Stomach smooth muscle (tissue), 2 donors: ENCODE measurements at regions not wholly inside any gene's neighbourhood (a gene's known extent, or its start where the extent isn't known, plus 50 kb on each side); places are given as distances from the start of the nearest gene placed in this dataset.
"Not testable (repeated sequence)": the region's sequence is repeated elsewhere in the genome, so short reads cannot be mapped to it uniquely, and the experiment has no call there.

Experiments used
- H3K27ac ChIP-seq: one replicate; pipeline ENCODE4 v1.7.0; 2013; ENCODE audit warnings: mild to moderate bottlenecking, low read length, inconsistent platforms
- H3K27me3 ChIP-seq, 2 donors: one replicate each; pipeline ENCODE4 v1.7.0; 2013; ENCODE audit warnings: low read length in 2 of 2; ENCODE audit not compliant: insufficient read depth in 2 of 2, control insufficient read depth in 1 of 2
- H3K36me3 ChIP-seq, 2 donors: one replicate each; pipeline ENCODE4 v1.7.0; 2013; ENCODE audit warnings: low read length in 2 of 2; ENCODE audit not compliant: control insufficient read depth in 2 of 2, insufficient read depth in 2 of 2
- H3K4me1 ChIP-seq: one replicate; pipeline ENCODE4 v1.7.0; 2013; ENCODE audit warnings: low read length; ENCODE audit not compliant: control insufficient read depth, insufficient read depth
- H3K4me3 ChIP-seq, 2 donors: one replicate each; pipeline ENCODE4 v1.7.0; 2013; ENCODE audit warnings: low read length in 2 of 2
- H3K9ac ChIP-seq, 2 donors: one replicate each; pipeline ENCODE4 v1.7.0; 2013; ENCODE audit warnings: low read length in 2 of 2, mild to moderate bottlenecking in 1 of 2
- H3K9me3 ChIP-seq, 2 donors: one replicate each; pipeline ENCODE4 v1.7.0; 2013; ENCODE audit warnings: low read length in 2 of 2; ENCODE audit not compliant: control insufficient read depth in 2 of 2
- donor health status: healthy.
- donor health status: Pancreatic carcinoma.

DNA sequence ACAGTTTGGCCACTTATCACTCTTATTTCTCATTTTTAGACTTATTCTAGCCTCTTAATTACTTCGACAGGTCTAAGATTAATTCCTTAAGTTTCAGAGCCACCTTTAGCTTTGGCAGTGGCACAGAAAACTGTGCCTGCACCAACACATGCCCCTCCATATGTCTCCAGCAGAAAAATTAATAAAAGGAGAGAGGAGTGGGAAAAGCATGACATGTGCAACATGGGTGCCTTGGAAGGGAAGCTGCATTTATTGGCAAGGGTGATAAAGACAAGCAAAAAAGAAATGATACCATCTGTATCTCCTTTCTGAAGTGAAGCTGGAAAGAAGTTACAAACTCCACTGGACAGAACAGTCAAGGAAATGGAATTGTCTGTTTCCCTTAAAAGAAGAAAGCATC, 121.7 kb upstream of the CFAP20DC start:
- Histone ChIP-seq H3K4me1 (no peaks in the 10 kb centered on the region), H3K9me3 (no peaks in the 10 kb centered on the region), H3K4me3 (no peak overlapping the region), H3K9ac (no peak overlapping the region), H3K27ac (no peak overlapping the region), H3K36me3 (no peaks in the 10 kb centered on the region), H3K27me3 (no peaks in the 10 kb centered on the region)

DNA sequence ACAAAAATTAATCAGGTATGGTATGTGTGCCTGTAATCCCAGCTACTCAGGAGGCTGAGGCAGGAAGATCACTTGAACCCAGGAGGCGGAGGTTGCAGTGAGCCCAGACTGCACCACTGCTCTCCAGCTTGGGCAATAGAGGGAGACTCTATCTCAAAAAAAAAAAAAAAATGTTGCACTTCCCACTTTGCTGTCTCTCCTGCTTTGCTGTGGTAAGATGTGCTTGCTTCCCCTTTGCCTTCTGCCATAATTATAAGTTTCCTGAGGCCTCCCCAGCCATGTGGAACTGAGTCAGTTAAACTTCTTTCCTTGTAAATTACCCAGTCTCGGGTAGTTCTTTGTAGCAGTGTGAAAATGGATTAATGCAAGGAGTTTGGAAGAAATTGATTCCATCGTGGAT, 120.3 kb upstream of the CFAP20DC start:
- H3K27ac ChIP-seq, H3K27me3 ChIP-seq, H3K9me3 ChIP-seq, H3K36me3 ChIP-seq, H3K4me3 ChIP-seq, H3K4me1 ChIP-seq, H3K9ac ChIP-seq: not testable (repeated sequence)

DNA sequence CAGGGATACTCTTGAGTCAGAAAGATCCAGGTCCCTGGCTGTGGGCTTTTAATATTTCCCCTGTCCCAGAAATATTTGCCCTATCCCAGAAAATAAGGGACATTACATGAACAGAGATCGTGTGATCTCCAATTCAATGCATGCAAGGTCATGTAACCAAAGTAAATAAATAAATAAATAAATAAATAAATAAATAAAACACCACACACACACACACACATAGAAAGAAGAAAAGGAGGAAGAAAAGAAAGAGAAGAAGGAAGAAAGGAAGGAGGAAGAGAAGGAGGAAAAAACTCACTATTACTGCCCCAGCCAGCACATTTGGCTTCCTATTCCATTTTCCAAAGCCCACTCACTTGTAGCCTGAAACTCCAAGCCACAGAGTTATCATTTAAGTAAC, 117.9 kb upstream of the CFAP20DC start:
- H3K27ac ChIP-seq = no peak overlapping the region
- H3K27me3 ChIP-seq = no peaks in the 10 kb centered on the region
- H3K9ac ChIP-seq = no peak overlapping the region
- no peaks in the 10 kb centered on the region for H3K36me3 ChIP-seq
- H3K4me3 ChIP-seq = no peak overlapping the region
- H3K9me3 ChIP-seq = no peaks in the 10 kb centered on the region
- no peaks in the 10 kb centered on the region for H3K4me1 ChIP-seq

DNA sequence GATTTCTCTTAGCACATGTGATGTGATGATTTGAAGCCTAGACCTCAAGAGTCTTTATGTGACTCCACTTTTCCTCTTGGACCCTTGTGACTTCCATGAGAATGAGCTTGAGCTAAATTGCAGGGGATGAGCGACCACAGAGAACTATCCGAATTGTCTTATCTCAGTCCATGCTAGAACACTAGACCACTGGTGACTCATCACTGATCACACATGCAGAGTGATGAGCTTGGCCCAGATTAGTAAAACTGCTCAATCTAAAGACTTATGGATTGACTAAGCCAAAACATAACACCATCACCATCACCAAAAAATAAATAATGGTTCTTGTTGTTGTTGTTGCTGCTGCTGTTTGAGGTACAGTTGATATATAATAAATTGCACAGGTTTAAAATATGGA, 114.1 kb upstream of the CFAP20DC start:
- H3K36me3 ChIP-seq = no peaks in the 10 kb centered on the region
- no peaks in the 10 kb centered on the region for H3K27me3 ChIP-seq
- no peak overlapping the region for H3K9ac ChIP-seq
- H3K4me1 ChIP-seq = no peaks in the 10 kb centered on the region
- no peaks in the 10 kb centered on the region for H3K9me3 ChIP-seq
- no peak overlapping the region for H3K27ac ChIP-seq
- H3K4me3 ChIP-seq = no peak overlapping the region

DNA sequence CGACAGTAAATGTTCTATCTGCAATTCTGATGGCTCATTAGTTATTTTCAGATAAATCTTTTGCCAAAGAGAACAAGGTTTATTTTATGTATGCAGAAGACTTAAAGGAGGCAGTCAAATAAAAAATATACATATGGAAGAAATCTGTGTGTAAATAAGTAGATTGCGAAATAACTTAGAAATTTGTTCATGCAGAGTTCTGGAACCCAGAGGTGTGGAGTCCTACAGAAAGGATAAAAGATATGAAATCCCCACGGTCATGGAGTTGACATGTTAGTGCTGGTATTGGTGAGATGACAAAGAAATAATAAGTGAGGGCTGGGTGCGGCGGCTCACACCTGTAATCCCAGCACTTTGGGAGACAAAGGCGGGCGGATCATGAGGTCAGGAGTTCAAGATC, 111.2 kb upstream of the CFAP20DC start:
- H3K9ac ChIP-seq = no peak overlapping the region
- H3K27me3 ChIP-seq = no peaks in the 10 kb centered on the region
- no peaks in the 10 kb centered on the region for H3K36me3 ChIP-seq
- no peak overlapping the region for H3K4me3 ChIP-seq
- no peaks in the 10 kb centered on the region for H3K4me1 ChIP-seq
- no peaks in the 10 kb centered on the region for H3K9me3 ChIP-seq
- no peak overlapping the region for H3K27ac ChIP-seq

DNA sequence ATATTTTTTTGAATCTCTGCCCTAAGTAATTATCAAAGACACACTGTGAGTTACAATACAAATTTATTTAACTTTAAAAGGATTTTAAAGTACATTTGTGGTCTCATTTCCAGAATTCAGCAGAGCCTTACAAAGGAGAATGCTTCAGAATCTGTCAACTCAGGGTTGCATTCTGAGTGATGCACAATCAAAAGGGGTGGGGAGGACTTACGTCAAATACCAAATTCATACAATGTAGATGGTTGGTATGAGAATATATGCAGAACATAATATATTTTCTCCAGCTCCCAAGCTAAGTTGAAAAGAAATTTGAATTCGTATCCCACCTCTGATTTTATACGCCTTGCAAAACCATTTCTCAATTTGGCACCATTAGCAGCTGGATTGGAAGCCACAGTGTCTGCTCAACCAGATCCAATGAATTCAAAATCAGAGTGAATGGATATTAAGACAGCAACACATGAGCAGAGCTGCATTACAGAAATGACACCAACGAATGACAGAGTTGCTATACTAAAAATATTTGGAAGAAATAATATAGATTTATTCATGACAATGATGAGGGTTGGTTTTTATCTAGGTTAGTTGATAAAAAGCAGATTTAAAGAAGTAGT, 110.4 kb upstream of the CFAP20DC start:
- Histone ChIP-seq H3K27me3 (no peaks in the 10 kb centered on the region), H3K4me1 (no peaks in the 10 kb centered on the region), H3K36me3 (no peaks in the 10 kb centered on the region), H3K4me3 (no peak overlapping the region), H3K9me3 (no peaks in the 10 kb centered on the region), H3K27ac (no peak overlapping the region), H3K9ac (no peak overlapping the region)

DNA sequence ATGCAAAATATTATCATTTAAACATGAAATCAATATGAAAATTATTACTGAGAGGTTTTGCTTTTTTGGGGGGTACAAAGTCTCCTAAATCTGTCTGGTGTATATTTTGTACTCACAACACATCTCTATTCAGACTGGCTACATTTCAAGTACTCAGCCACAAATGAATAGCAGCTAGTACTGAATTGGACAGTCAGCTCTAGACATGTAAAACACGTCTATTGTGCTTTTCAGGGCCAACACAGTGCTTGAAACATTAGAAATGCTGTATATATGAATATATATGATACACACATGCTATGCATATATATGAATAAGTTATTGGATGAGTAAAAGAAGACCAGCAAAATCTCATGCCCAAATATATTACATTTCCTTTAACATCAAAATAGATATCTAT, 103.8 kb upstream of the CFAP20DC start:
- Histone ChIP-seq H3K36me3 (no peaks in the 10 kb centered on the region), H3K9me3 (no peaks in the 10 kb centered on the region), H3K27me3 (no peaks in the 10 kb centered on the region), H3K27ac (no peak overlapping the region), H3K4me3 (no peak overlapping the region), H3K9ac (no peak overlapping the region), H3K4me1 (no peaks in the 10 kb centered on the region)

DNA sequence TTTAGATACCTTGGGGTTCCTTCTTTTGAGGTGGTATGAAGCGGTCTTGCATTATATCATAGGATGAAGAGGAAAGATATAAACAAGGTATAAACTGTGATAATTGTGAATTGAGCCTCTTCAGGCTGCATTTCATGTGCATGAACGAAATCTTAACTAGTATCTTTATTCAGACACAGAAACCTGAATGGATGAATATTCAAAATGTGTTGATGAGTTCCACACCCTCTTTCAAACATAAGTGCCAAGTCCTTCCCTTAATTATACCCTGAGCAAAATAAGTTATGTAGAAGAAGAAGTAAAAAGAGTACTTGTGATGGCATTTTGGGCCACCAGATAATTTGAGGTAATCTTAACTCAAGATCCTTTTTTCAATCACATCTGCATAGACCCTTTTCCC, 103.1 kb upstream of the CFAP20DC start:
- no peaks in the 10 kb centered on the region for H3K9me3 ChIP-seq
- no peaks in the 10 kb centered on the region for H3K4me1 ChIP-seq
- no peaks in the 10 kb centered on the region for H3K27me3 ChIP-seq
- H3K36me3 ChIP-seq = no peaks in the 10 kb centered on the region
- no peak overlapping the region for H3K9ac ChIP-seq
- H3K4me3 ChIP-seq = no peak overlapping the region
- H3K27ac ChIP-seq = no peak overlapping the region

DNA sequence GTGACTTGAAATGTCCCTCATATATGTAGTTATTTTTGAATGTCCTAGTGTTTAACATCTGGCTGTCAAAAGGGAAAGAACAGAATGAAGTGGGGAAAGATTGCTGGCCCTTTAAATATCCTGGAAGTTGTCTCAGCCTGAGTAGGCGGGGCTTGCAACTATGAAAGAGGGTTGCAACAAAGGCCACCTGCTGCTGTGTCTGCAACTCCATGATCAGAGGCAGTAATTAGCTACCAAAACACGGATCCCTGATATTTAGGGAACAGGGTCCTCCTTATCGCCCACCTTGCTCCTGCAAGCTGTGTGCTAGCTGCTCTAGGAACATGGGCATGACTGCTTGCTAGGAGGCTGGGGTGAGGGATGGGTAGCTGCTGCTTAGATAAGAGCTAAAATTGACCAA, 100.2 kb upstream of the CFAP20DC start:
- no peaks in the 10 kb centered on the region for H3K27me3 ChIP-seq
- H3K4me3 ChIP-seq = no peak overlapping the region
- no peaks in the 10 kb centered on the region for H3K9me3 ChIP-seq

DNA sequence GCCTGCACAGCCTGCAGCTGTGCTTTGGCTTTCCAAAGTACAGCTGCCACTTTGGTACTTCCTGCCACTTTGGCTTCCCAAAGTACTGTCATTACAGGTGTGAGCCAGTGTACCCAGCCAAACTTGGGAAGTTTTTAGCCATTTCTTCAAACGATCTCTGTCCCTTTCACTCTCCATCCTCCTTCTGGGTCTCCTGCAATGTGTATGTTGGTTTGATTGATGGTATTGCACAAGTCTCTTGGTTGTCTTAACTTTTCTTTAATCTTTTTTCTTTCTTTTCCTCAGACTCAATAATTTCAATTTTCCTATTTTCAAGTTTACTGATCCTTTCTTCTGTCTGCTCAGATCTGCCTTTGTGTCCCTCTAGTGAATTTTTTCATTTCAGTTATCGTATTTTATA, 99.3 kb upstream of the CFAP20DC start:
- H3K9me3 ChIP-seq = no peaks in the 10 kb centered on the region
- no peaks in the 10 kb centered on the region for H3K36me3 ChIP-seq
- H3K9ac ChIP-seq = no peak overlapping the region
- no peak overlapping the region for H3K4me3 ChIP-seq
- H3K27me3 ChIP-seq = no peaks in the 10 kb centered on the region
- H3K27ac ChIP-seq = no peak overlapping the region
- H3K4me1 ChIP-seq = no peaks in the 10 kb centered on the region

More for the DNA sequence above, 100.2 kb upstream of the CFAP20DC start:
- Histone ChIP-seq H3K36me3 (no peaks in the 10 kb centered on the region), H3K4me1 (no peaks in the 10 kb centered on the region), H3K9ac (no peak overlapping the region), H3K27ac (no peak overlapping the region)

DNA sequence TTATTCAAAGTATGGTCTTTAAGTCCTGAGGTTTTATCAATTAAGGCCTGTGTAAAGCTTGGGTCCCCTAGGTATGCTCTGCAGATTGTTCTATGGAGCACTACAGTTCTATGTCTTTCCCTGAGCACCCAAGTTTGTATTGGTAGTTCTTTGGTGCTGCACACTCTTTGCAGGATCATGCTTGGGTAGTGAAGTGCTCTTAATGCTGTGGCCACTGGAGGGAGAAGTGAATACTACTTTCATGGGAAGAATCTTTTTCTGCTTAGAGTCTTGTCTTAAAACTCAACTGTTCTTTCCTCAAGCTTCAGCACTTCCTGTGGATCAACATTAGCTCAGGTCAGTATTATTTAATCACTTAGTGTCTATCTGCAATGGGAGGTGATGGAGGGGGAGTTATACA, 93.6 kb upstream of the CFAP20DC start:
- Histone ChIP-seq H3K9me3 (no peaks in the 10 kb centered on the region), H3K9ac (no peak overlapping the region), H3K36me3 (no peaks in the 10 kb centered on the region), H3K27me3 (no peaks in the 10 kb centered on the region), H3K27ac (no peak overlapping the region), H3K4me1 (no peaks in the 10 kb centered on the region), H3K4me3 (no peak overlapping the region)
